ENCODE measurements at regions not wholly inside any gene's neighbourhood (a gene's known extent, or its start where the extent isn't known, plus 50 kb on each side); places are given as distances from the start of the nearest gene placed in this dataset.

DNA sequence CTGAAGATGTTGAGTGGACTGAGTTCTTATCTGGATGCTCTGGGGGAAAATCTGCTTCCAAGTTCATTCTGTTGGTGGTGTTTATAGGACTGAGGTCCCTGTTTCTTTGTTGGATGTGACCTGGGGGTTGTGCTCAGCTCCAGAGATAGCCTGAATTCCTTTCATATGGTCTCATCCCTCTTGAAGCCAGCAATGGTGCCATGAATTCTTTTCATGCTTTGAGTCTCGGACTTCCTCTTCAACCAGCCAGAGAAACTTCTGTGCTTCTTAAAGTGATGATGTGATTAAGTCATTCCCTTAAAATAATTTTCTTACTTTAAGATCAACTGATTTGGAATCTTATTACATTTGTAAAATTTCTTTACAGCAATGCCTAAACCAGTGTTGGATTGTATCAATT is 233.8 kb upstream of the UGT8 start:
- CTCF ChIA-PET, result no interaction called here
- no peaks in the 10 kb centered on the region for H3K27me3 Mint-ChIP-seq (ENCODE audit: unreplicated experiment)

DNA sequence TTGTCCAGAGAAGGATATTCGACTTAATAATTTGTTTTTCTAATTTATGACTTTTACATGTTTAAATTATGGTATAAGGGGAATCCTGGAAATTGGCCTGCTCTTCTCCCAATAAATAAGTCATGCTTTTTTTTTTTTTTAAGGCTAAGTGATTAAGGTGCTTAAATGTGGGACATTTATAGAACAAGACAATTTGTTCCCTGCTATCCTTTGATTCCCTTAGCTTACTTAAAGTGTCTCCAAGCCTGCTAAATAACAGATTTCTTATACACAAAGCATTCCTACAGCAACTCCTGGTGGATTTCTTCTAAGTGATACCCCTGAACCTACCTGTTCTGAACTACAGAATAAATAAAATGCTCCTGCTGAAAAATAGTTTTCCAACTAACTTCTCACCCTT is 233.0 kb upstream of the UGT8 start:
- Mint-ChIP-seq H3K4me3 (ENCODE audit: low read depth, unreplicated experiment) (no peak overlapping the region), H3K9me3 (ENCODE audit: low read depth, unreplicated experiment) (no peaks in the 10 kb centered on the region), H3K27me3 (ENCODE audit: unreplicated experiment) (no peaks in the 10 kb centered on the region), H3K36me3 (ENCODE audit: insufficient read depth, unreplicated experiment) (no peaks in the 10 kb centered on the region), H3K27ac (ENCODE audit: unreplicated experiment) (no peak overlapping the region), H3K4me1 (ENCODE audit: low read depth, unreplicated experiment) (no peaks in the 10 kb centered on the region)
- CTCF ChIA-PET, result no interaction called here
- intact Hi-C loops (cut with micrococcal nuclease; ENCODE audit: unreplicated experiment), result loop anchor here (10.0 kb wide), 1 partner anchor 101 kb away; no protein-coding TSS in a partner anchor
- TF ChIP-seq, protein P1, sequence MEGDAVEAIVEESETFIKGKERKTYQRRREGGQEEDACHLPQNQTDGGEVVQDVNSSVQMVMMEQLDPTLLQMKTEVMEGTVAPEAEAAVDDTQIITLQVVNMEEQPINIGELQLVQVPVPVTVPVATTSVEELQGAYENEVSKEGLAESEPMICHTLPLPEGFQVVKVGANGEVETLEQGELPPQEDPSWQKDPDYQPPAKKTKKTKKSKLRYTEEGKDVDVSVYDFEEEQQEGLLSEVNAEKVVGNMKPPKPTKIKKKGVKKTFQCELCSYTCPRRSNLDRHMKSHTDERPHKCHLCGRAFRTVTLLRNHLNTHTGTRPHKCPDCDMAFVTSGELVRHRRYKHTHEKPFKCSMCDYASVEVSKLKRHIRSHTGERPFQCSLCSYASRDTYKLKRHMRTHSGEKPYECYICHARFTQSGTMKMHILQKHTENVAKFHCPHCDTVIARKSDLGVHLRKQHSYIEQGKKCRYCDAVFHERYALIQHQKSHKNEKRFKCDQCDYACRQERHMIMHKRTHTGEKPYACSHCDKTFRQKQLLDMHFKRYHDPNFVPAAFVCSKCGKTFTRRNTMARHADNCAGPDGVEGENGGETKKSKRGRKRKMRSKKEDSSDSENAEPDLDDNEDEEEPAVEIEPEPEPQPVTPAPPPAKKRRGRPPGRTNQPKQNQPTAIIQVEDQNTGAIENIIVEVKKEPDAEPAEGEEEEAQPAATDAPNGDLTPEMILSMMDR (IDR thresholded peaks at IDR 0.05; ENCODE audit: unreplicated experiment), result no peak
- no TSS peak for BruUV-seq (replicated peaks)
- no peak for DNase-seq

More for the DNA sequence above, 233.8 kb upstream of the UGT8 start:
- DNase-seq, result no peak
- Mint-ChIP-seq H3K4me1 (ENCODE audit: low read depth, unreplicated experiment) (no peaks in the 10 kb centered on the region), H3K36me3 (ENCODE audit: insufficient read depth, unreplicated experiment) (no peaks in the 10 kb centered on the region), H3K9me3 (ENCODE audit: low read depth, unreplicated experiment) (no peaks in the 10 kb centered on the region), H3K27ac (ENCODE audit: unreplicated experiment) (no peak overlapping the region), H3K4me3 (ENCODE audit: low read depth, unreplicated experiment) (no peak overlapping the region)
- TF ChIP-seq, protein P1 (IDR thresholded peaks at IDR 0.05; ENCODE audit: unreplicated experiment), result no peak
- BruUV-seq (replicated peaks), result no TSS peak
- intact Hi-C loops (cut with micrococcal nuclease; ENCODE audit: unreplicated experiment), result loop anchor here (10.0 kb wide), 1 partner anchor 100 kb away; no protein-coding TSS in a partner anchor

DNA sequence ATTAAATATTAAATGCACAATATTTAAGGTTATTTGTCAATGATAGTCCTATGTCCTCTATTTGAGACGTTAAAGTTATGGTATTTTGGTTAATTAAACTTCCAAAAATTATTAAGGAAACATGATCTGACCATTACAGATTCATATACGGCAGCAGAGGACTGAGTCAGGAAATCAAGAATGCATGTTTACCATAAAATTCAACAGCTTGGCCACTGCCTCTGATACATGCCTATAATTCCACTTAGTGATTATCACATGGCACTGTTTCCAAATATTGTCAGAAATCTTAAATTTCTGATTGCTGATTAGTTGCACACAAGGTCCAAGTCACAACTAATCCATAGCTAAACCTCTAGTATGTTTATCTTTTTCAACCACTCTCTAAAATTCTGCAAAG is 232.2 kb upstream of the UGT8 start:
- DNase-seq, result no peak
- Mint-ChIP-seq H3K27ac (ENCODE audit: unreplicated experiment) (no peak overlapping the region), H3K9me3 (ENCODE audit: low read depth, unreplicated experiment) (no peaks in the 10 kb centered on the region), H3K27me3 (ENCODE audit: unreplicated experiment) (no peaks in the 10 kb centered on the region), H3K4me3 (ENCODE audit: low read depth, unreplicated experiment) (no peak overlapping the region), H3K4me1 (ENCODE audit: low read depth, unreplicated experiment) (no peaks in the 10 kb centered on the region), H3K36me3 (ENCODE audit: insufficient read depth, unreplicated experiment) (no peaks in the 10 kb centered on the region)
- TF ChIP-seq, protein P1 (IDR thresholded peaks at IDR 0.05; ENCODE audit: unreplicated experiment), result no peak
- BruUV-seq (replicated peaks), result no TSS peak
- intact Hi-C loops (cut with micrococcal nuclease; ENCODE audit: unreplicated experiment), result loop anchor here (10.0 kb wide), 1 partner anchor 102 kb away; no protein-coding TSS in a partner anchor
- CTCF ChIA-PET, result no interaction called here

DNA sequence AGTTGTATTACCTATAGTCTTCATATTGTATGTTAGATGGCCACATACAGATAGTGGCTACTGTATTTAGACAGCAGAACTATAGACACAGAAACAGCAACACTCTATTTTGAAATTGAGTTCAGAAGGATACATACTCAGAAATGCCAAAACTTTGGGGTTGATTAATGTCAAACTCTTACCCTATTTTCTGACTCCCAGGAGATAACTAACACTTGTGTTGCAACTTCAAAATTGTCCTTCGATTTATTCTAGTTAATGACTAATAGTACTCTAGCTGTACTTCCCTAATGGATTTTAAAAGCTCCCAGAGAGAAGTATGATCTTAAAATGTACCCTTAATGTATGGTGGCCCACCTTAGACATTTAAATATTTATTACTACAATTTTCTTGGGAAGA is 229.9 kb upstream of the UGT8 start:
- CTCF ChIA-PET, result no interaction called here
- no TSS peak for BruUV-seq (replicated peaks)
- Mint-ChIP-seq H3K27ac (ENCODE audit: unreplicated experiment) (no peak overlapping the region), H3K9me3 (ENCODE audit: low read depth, unreplicated experiment) (no peaks in the 10 kb centered on the region), H3K27me3 (ENCODE audit: unreplicated experiment) (no peaks in the 10 kb centered on the region), H3K4me1 (ENCODE audit: low read depth, unreplicated experiment) (no peaks in the 10 kb centered on the region), H3K4me3 (ENCODE audit: low read depth, unreplicated experiment) (no peak overlapping the region), H3K36me3 (ENCODE audit: insufficient read depth, unreplicated experiment) (no peaks in the 10 kb centered on the region)
- TF ChIP-seq, protein P1 (IDR thresholded peaks at IDR 0.05; ENCODE audit: unreplicated experiment), result no peak
- intact Hi-C loops (cut with micrococcal nuclease; ENCODE audit: unreplicated experiment), result loop anchor here (10.0 kb wide), 1 partner anchor 104 kb away; no protein-coding TSS in a partner anchor
- no peak for DNase-seq

All from Calu3 (cell line).